Stimulated activated CD4-positive, alpha-beta T cell treated with anti-CD3 and anti-CD28 coated beads, Interleukin-15, amount 100 ng/mL, for 1 hour (primary cell): ENCODE measurements at regions not wholly inside any gene's neighbourhood (a gene's known extent, or its start where the extent isn't known, plus 50 kb on each side); places are given as distances from the start of the nearest gene placed in this dataset.
"Not testable (repeated sequence)": the region's sequence is repeated elsewhere in the genome, so short reads cannot be mapped to it uniquely, and the experiment has no call there.

Source experiments
- DNase-seq, 2 donors: peaks; one replicate each; pipeline ENCODE4 v3.0.0-alpha.2; 2020; ENCODE audit warnings: low read depth in 1 of 2, low spot score in 1 of 2

GRCh38 chr13:22925881-22926747 lies 254.7 kb upstream of the SGCG start:
- no peak for DNase-seq

DNA sequence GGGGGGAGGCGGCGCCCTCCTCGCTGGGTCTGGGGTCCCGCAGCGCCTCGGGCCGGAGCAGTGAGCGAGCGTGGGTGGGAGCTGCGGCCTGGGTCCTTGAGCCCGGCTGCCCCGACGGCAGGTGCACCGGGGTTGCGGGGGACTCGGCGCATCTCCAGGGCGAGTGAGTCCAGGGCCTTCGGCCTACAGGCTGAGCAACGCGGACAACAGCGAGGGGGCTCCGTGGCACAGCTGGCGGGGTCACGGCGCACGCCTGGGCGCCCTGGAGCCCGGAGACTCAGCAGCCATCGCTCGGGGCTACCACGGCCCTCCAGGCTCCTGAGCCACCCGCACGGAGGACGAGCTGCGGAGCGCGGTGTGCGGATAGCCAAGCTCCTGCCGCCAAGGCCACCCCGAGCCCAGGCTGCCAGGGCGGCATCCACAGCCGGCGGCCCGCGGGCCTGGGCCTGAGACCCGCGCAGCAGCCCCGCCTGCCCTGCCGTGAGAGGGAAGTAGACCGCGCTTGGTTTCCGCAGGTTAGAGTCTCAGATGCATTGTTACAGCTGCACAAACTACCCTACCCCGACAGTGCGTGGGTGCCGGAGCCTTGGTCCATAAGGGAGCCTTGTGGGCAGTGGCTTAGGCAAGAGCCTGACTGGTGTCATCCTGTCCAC lies 253.9 kb upstream of the SGCG start:
- no peak for DNase-seq

DNA sequence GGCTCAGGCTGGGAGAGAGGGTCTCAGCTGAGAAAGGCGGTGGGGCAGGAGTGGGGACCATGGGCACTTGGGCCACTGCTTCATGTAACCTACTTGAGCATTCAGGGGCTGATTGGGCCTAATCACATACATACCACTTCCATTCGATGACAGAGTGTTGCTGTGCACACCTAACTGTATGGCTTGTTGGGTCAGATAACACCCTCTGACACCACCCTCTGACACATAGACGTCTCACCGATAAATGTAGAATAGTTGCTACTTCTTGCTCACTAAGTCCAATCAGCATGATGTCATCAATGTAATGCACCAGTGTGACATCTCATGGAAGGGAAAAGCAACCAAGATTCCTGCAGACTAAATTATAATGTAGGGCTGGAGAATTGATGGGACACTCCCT lies 252.9 kb upstream of the SGCG start:
- not testable (repeated sequence) for DNase-seq

GRCh38 chr13:22929381-22930126 lies 251.2 kb upstream of the SGCG start:
- no peak for DNase-seq

- DNase-seq: no peak
Measured at GRCh38 chr13:22931576-22931975, 249.2 kb upstream of the SGCG start.

DNA sequence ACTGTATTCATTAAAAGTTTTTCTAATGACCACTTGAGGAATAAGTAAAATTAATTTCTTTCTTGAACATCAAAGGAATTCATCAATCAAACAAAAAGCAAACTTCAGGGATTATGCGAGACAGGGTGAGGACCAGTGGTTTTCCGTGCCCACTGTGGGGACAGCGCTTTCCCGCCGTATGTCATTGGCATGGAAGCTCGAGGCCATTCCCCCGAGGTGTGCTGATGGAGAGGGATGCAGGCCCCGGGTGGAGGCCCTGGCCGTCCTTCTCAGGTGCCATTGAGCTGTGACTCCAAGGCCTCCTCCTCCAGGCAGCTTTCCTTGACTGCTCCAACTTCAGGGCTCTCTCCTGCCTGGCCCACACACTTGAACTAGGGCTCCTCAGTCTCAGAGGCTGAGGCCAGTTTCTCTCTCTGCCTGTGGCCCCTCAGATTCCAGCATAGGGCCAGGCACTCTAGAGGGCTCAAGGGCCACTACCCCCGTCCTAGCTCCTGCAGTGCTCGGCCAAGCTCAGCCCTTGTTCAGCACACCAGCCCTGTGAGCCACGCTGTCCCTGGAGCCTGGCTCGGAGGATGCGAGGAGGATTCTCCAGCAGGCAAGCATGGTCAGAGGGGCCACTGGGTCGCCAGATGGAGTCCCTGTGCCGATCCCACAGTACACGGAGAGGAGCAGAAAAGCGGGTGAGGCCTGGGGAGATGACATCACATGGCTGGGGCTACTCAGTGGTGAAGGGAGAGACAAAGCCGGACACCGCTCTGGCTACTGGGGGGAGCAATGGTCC lies 248.0 kb upstream of the SGCG start:
- not testable (repeated sequence) for DNase-seq

GRCh38 chr13:22933571-22934181 lies 247.1 kb upstream of the SGCG start:
- no peak for DNase-seq

DNA sequence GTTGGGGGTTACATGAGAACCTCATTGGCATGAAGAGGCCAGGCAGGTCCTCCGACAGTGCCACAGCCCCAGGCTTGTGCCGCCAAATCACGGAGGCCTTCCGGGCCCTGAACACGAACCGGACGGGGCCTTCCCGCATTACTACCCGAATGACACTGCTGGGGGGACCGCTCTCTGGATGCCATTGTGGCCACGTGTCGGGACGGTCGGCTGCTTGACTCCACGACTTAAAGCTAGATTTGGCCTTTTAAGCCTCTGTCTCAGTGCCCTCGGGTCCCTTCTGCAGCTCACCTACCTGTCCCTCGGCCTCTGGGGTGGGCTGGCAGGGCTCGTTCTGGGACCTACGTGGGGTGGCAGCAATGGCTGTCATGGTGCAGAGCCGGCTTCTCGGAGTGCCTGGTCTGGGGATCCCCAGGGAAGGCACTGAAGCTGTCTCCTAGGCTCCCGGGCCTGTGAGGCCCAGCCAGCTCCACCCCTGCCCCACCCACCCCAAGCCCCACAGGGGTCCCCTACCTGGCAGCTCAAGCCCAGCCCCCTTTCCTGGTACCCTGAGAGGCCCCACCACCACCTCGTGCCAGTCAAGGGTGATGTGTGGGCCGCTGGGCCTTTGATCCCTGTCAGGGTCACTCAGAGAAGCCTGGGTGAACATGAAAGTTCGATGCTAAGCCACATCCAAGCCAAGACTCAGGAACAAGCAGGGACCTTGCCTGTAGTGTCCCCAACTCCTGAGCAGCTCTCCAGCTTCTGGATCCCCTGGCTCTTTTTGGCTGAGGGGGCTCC lies 245.8 kb upstream of the SGCG start:
- DNase-seq: no peak

GRCh38 chr13:22936228-22936627 lies 244.6 kb upstream of the SGCG start:
- DNase-seq: no peak

DNA sequence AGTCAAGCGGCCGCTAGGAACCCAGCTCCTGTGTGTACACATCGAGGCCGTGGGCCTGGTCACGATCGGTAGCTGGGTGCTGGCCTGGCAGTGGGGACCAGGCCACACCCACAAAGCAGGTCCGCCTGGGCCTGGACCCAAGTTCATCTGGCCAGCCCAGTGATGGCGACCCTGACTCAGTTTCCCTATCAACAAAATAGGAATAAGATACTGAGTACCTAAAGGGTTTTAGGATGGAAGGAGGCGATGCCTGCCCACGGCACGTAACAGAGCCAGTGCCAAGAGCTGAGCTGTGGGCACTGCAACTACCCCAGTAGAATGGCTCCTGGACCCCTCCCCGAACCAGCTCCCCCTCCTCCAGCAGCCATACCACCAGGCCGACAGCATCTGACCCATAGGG lies 243.5 kb upstream of the SGCG start:
- no peak for DNase-seq

DNA sequence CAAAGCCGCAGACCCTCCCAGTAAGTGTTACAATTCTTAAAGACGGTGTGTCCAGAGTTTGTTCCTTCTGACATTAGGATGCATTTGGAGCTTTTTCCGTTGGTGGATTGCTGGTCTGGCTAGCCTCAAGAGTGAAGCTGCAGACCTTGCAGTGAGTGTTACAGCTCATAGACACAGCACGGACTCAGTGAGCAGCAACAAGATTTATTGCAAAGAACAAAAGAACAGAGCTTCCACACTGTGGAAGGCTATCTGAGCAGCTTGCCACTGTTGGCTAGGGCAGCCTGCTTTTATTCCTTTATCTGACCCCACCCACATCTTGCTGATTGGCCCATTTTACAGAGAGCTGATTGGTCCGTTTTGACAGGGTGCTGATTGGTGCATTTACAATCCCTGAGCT lies 242.8 kb upstream of the SGCG start:
- DNase-seq: no peak

- no peak for DNase-seq
Measured at GRCh38 chr13:22938576-22938975, 242.2 kb upstream of the SGCG start.

- no peak for DNase-seq
Measured at GRCh38 chr13:22939157-22939556, 241.6 kb upstream of the SGCG start.

DNA sequence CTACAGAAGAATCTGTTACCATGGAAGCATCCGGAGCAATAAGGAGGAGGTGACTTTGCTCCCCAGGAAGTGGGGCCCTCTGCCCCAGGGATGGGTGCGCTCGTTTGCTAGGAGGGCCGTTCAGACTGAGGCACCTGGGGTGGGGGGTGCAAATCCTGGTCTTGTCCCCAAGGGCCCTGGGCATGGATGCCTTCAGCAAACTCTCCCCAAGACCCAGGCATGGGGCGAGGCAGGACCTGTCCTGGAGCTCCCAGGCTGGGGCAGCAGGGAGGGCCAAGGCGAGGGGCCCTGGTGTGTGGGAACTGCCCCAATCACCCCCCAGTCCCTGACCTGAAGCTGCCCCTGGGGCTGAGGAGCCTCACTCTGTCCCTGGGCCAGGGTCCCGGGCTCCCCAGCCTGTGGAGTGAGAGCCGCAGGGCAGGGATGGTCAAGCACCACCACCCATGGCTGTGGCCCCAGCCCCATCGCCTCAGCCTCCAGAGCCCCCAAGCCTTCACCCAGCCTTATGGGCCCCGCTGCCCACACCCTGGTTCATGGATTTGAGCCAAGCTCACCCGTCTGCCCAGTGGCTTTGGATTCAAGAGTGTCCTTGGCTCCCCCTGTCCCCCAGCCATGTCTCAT lies 240.6 kb upstream of the SGCG start:
- no peak for DNase-seq

DNA sequence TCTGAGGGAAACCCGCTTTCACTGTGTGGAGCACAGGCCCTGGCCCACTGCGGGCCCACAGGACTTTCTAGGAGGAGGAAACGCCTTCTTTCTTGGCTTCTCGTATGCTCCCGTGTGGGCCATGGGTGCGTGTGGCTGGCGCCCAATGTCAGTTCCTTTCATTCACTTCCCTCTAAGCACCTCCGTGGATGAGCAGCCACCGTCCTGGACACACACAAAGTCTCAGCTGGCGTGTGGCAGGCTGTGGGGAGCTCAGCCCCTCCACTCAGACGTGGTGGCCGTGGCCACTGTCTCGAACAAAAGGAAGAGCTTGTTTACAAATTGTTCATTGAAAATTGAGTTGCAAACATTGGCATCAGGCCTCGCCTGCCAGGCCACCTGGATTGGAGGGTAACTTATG lies 240.0 kb upstream of the SGCG start:
- DNase-seq: no peak

GRCh38 chr13:22941495-22941894 lies 239.3 kb upstream of the SGCG start:
- DNase-seq: not testable (repeated sequence)

GRCh38 chr13:22942831-22943230 lies 237.9 kb upstream of the SGCG start:
- not testable (repeated sequence) for DNase-seq

DNA sequence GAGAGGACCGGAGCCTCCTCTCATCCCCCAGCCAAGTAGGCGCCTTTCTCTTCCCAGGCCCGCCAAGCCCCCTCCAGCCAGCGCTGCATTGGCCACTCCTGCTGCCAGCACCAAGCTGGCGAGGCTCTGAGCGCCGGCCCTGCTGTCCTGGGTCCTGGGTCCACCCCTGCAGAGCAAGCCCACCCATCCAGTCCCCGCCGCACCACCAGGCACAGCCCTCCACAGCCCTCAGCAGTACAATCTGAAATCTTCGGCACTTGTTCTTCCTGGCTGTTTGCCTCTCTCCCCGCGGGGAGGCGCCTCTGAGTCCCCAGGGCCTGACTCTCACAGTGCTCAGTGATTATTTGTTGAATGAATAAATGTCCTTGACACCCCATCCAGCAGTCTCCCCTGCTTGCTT lies 236.4 kb upstream of the SGCG start:
- DNase-seq: no peak
